Activated gamma-delta T cell (primary cell): ENCODE measurements at regions not wholly inside any gene's neighbourhood (a gene's known extent, or its start where the extent isn't known, plus 50 kb on each side); places are given as distances from the start of the nearest gene placed in this dataset.
"Not testable (repeated sequence)": the region's sequence is repeated elsewhere in the genome, so short reads cannot be mapped to it uniquely, and the experiment has no call there.

Source experiments
- DNase-seq: peaks from one replicate; lab custom pipeline; 2025; lab: John Stamatoyannopoulos, UW

- no peak for DNase-seq
Observed at GRCh38 chr17:51347851-51348584, 87.7 kb downstream of the UTP18 start.

DNA sequence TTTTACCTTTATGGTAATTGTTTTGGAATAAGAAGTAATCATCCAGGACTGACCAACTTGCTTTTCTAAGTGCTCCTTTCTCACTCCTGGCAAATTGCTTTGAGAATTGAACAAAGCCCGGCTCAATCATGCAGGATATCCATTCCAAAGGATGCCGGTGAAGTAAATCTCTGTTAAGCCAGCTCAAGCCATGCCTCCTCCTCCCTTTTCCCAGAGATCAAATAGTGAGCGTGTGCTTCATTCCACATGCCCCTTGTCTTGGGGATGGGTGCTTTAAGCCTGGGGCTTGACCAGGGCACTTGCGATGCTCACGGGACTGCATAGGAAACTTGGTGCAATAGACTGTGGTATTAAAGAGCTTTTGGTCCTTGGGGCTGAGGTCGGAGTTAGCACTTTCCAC is 90.7 kb downstream of the UTP18 start:
- DNase-seq = no peak

DNA sequence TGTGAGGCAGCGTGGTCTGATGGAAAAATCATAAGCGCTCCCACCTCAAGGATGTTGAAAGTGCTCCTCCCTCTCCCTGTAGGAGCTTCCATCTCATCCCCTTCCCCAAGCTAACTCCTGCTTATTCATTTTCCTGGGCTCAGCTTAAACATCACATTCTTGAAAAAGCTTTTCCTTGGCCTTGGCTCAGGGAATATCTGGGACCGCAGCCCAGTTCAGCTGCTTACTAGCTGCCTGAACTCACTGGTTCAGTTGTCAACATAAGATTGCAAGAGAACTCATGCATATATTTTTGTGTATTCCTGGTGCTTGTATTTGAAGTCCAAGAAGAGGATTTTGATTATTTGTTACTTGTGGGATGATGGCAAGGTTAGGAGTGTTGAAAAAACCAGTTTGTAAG is 91.5 kb downstream of the UTP18 start:
- DNase-seq = no peak

GRCh38 chr17:51352798-51353197 is 92.5 kb downstream of the UTP18 start:
- DNase-seq = no peak

- no peak for DNase-seq
Observed at GRCh38 chr17:51353296-51353695, 93.0 kb downstream of the UTP18 start.

DNA sequence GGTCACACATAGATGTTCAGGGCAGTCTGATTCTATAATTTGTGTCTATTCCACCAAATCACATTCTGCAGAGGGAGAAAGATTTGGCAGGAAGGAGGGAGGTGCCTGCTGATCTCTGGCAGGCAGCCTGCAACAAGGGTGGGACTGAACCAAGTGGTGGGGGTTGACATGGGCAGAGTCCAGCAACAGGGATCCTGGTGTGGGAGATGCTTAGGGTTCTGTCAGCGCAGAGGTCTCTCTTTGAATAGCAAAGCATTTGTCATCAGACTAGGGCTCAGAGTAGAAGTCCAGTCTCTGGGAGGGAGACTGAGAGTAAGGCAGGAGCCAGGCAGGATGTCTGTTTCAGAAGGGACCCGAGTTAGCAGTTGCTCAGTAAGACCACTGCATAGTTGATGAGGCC is 94.6 kb downstream of the UTP18 start:
- no peak for DNase-seq

DNA sequence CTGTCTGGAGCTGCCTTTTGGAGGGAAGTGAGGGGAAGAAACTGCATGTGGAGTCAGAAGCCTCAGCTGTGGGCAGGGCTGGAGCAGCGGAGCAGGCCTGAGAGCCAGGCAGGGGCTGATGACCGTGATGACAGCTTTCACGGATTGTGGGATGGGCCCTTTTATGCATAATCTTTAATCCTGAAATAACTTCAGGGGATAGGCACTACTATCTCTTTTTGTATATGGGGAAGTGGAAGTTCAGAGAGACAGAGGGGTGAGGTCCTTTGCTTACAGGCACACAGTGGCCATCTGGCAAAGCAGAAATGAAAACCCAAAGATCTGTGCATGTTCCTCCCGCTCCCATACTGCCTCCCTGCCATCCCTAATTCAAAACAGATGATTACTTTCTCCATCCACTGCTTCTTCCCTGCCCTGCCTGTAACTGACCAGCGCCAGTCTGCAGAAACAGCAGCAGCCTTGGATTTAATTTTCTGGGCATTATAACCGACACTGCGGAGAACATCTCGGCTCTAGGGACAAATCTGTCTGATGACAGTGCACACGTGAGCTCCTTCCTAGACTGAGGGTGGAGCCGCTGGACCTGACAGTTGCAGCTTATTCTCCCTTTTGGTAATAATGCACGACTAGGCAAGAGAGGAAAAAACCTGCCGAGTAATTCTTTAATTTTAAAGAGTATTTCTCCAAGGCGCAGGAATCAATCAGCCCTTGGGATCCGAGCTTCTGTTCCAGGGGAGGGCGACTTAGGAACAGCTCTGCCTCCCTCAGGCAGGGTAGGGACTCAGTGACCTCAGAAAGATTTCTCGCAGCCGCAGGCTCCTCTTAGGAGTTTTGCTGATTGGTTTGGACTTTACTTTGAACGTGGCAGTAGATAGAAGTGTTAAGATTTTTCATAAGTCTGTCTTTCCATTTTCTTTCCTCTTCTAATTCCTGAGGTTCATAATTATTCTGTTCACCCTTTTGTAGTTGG is 95.4 kb downstream of the UTP18 start:
- no peak for DNase-seq

- no peak for DNase-seq
Observed at GRCh38 chr17:51359055-51359454, 98.7 kb downstream of the UTP18 start.

- no peak for DNase-seq
Observed at GRCh38 chr17:51362811-51363585, 102.7 kb downstream of the UTP18 start.

GRCh38 chr17:51365090-51365489 is 104.7 kb downstream of the UTP18 start:
- DNase-seq = no peak

DNA sequence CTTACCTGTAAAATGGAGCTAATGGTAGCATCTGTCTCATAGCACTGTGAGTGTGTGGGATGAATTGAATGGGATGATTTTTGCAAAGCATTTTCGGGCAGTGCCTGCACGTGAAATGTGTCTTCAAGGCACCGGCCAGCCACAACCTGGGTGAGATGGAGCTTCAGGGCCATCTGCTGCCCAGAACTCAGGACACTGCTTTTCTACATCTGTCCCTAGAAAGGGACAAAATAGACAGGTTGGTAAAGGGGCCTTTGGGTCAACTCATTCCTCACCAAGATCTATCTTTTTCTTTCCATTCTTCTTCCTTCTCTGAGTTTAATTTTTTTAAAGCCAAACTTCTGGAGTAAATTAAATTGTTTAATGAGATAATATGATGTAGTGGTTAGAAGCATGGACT is 106.5 kb downstream of the UTP18 start:
- DNase-seq = no peak

GRCh38 chr17:51367836-51368235 is 107.5 kb downstream of the UTP18 start:
- DNase-seq = not testable (repeated sequence)

DNA sequence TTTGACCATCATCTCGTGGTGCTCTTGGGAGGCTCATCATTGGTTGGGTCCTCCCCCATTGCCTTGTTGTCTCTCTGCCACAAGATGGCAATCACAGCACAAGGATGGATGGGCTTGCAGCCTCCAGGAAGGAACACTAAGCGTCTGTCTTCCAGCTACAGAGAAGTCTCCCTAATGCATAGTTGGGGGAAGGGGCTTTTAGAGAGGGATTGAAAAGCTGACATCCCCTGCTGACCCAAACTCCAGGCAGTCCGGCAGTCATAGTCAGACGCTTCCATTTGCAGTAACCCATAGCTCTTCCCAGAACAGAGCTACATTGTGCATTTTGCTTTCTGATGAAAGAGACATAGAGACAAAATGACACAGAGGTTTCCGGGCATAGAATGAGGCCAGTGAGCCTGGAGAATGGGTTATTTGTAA is 111.4 kb downstream of the UTP18 start:
- DNase-seq = no peak

DNA sequence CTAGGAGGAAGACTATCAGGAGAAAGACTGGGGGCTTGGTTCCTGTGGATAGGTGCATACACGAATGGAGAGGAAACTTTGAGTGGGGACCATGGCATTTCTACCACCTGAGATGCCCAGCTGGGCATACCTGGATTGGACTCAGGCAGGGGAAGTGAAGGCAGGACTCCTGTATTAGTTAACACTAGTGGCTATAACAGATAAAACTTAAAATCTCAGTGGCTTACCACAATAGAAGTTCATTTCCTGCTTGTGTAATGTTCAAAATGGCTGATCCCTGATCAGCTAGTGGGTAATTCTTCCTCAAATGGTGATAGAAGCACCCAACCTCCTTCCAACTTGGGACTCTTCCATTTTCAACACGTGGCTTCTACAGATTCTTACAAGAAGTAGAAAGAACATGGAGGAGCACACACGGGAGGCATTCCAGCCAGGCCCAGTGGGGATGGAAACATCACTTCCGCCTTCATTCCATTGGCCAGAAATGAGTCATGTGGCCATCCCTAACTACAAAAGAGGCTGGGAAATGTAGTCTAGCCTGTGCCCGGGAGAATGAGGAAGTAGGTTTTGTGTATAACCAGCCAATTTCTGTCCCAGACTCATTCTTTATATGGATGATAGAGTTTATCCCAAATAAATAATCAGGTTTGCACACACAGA is 112.1 kb downstream of the UTP18 start:
- no peak for DNase-seq

- DNase-seq = no peak
Observed at GRCh38 chr17:51373489-51374152, 113.3 kb downstream of the UTP18 start.

DNA sequence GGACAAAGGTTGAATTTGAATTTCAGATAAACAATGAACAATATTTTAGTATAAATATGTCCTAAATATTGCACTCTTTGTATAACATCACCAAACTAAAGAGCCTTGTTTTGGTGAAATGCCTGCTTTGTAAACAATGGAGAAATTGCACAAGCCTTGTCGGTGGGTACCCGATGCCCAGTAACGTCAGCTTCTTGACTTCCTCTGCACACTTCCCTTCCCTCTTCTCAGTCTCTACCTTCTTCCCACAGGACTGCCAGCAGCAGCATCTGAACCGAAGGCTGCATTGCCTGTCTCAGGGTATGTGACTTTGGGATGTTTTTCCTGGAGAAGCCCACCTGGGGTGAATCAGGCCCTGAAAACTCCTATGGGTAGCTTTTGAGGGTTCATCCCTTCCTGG is 113.9 kb downstream of the UTP18 start:
- DNase-seq = no peak

DNA sequence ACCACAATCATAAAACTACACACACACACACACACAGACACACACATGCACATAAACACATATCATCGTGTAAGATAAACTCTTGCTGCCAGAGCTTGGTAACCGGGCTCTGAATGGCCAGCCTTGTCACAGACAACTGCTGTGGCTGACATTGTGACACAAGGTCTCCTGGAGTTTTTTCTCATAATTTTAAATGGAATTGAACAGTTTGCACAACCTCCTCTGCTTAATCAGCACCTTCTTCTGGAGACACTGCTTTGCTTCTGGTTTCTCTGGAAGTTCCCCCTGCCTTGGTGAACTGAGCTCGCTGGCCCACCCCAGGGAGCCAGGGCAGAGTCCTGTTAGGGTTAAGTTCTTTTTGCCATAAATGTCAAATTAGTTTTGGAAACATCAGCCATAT is 115.4 kb downstream of the UTP18 start:
- no peak for DNase-seq

DNA sequence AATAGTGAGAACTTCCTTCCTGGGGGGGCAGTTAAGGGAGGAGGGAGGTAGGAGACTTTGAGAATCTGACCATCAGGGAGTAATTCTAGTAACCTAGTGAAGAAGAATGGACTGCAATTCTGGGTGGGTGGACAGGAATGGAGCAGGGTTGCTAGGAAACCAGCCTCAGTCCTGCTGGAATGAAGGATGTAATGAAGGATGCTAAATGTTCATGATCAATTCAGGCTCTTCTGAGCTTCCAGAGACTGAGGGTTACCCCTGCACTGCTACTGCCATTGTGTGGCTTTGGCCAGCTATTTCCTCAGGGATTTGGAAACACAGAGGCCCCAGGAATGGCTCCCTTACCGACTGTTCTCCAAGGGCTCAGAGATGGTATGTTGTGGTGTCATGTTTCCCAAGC is 116.4 kb downstream of the UTP18 start:
- DNase-seq = no peak

- DNase-seq = no peak
Observed at GRCh38 chr17:51381262-51381661, 120.9 kb downstream of the UTP18 start.

- DNase-seq = no peak
Observed at GRCh38 chr17:51385208-51385607, 124.9 kb downstream of the UTP18 start.

- no peak for DNase-seq
Observed at GRCh38 chr17:51387582-51387981, 127.2 kb downstream of the UTP18 start.
